Pons (tissue), 1 donor: ENCODE measurements at regions not wholly inside any gene's neighbourhood (a gene's known extent, or its start where the extent isn't known, plus 50 kb on each side); places are given as distances from the start of the nearest gene placed in this dataset.
A peak's percentile ranks its signal among the peaks of the same experiment; 100 is the strongest.

Source experiments
- DNase-seq: peaks from one replicate; pipeline ENCODE4 v3.0.0-alpha.2; 2016; ENCODE audit warnings: low spot score

- DNase-seq = peak; percentile 6
These were observed 222.6 kb downstream of the PRDM2 start for GRCh38 chr1:13922466-13923110.

- DNase-seq = no peak
These were observed 226.6 kb downstream of the PRDM2 start for GRCh38 chr1:13926556-13926955.

GRCh38 chr1:13927736-13928135 is 227.7 kb downstream of the PRDM2 start:
- no peak for DNase-seq

GRCh38 chr1:13929313-13929712 is 229.3 kb downstream of the PRDM2 start:
- no peak for DNase-seq

- DNase-seq = no peak
These were observed 230.2 kb downstream of the PRDM2 start for GRCh38 chr1:13930151-13930550.

GRCh38 chr1:13931226-13931625 is 231.2 kb downstream of the PRDM2 start:
- DNase-seq = no peak

- DNase-seq = no peak
These were observed 235.3 kb downstream of the PRDM2 start for GRCh38 chr1:13935336-13935735.

GRCh38 chr1:13941315-13941714 is 241.3 kb downstream of the PRDM2 start:
- no peak for DNase-seq

- no peak for DNase-seq
These were observed 243.1 kb downstream of the PRDM2 start for GRCh38 chr1:13943055-13943454.

GRCh38 chr1:13945856-13946255 is 245.9 kb downstream of the PRDM2 start:
- DNase-seq = no peak

- DNase-seq = no peak
These were observed 247.7 kb downstream of the PRDM2 start for GRCh38 chr1:13947658-13948057.

- no peak for DNase-seq
These were observed 248.4 kb downstream of the PRDM2 start for GRCh38 chr1:13948396-13948795.

- DNase-seq = peak; percentile 10
These were observed 249.0 kb downstream of the PRDM2 start for GRCh38 chr1:13948888-13949391.

GRCh38 chr1:13949546-13949945 is 249.6 kb downstream of the PRDM2 start:
- no peak for DNase-seq

GRCh38 chr1:13950637-13951036 is 250.6 kb downstream of the PRDM2 start:
- DNase-seq = no peak

GRCh38 chr1:13951793-13952751 is 252.1 kb downstream of the PRDM2 start:
- DNase-seq = no peak

- no peak for DNase-seq
These were observed 253.0 kb downstream of the PRDM2 start for GRCh38 chr1:13952985-13953384.

- DNase-seq = no peak
These were observed 256.4 kb downstream of the PRDM2 start for GRCh38 chr1:13956393-13956792.

GRCh38 chr1:13960375-13960987 is 260.5 kb downstream of the PRDM2 start:
- DNase-seq = peak; percentile 63

GRCh38 chr1:13964768-13965167 is 264.8 kb downstream of the PRDM2 start:
- no peak for DNase-seq

- DNase-seq = peak; percentile 61
These were observed 265.9 kb downstream of the PRDM2 start for GRCh38 chr1:13965770-13966398.

GRCh38 chr1:13967707-13968106 is 267.7 kb downstream of the PRDM2 start:
- DNase-seq = no peak
